GM23248 (cell line): ENCODE measurements at regions not wholly inside any gene's neighbourhood (a gene's known extent, or its start where the extent isn't known, plus 50 kb on each side); places are given as distances from the start of the nearest gene placed in this dataset.

Experiments
- DNase-seq: peaks from one replicate; pipeline ENCODE4 v3.0.0-alpha.2; 2015
- H2AFZ ChIP-seq: fragments of 200-600 bp; sonication (generic); 2 replicates; pipeline ENCODE4 v1.6.1; 2016; ENCODE audit warnings: antibody characterized with exemption
- H3F3A ChIP-seq: fragments of 200-600 bp; sonication (generic); 2 replicates; pipeline ENCODE4 v1.6.1; 2016; ENCODE audit warnings: mild to moderate bottlenecking, antibody characterized with exemption, mixed run types; ENCODE audit not compliant: insufficient read depth
- H3K27ac ChIP-seq: fragments of 200-600 bp; sonication (generic); 2 replicates; pipeline ENCODE4 v1.5.1; 2016; ENCODE audit warnings: mild to moderate bottlenecking
- H3K27me3 ChIP-seq: fragments of 200-600 bp; sonication (generic); replicated peaks from 2 replicates; pipeline ENCODE4 v1.6.1; 2016; ENCODE audit warnings: mild to moderate bottlenecking; ENCODE audit not compliant: insufficient read depth
- H3K36me3 ChIP-seq: fragments of 200-600 bp; sonication (generic); 2 replicates; pipeline ENCODE4 v1.6.1; 2016; ENCODE audit warnings: low read depth, mild to moderate bottlenecking
- H3K4me1 ChIP-seq: fragments of 200-600 bp; sonication (generic); 2 replicates; pipeline ENCODE4 v1.6.1; 2016; ENCODE audit warnings: mild to moderate bottlenecking; ENCODE audit not compliant: insufficient read depth
- H3K4me2 ChIP-seq: fragments of 200-600 bp; sonication (generic); one replicate; pipeline ENCODE4 v1.6.1; 2016; ENCODE audit warnings: mild to moderate bottlenecking; ENCODE audit not compliant: unreplicated experiment
- H3K4me3 ChIP-seq: fragments of 200-600 bp; sonication (generic); 2 replicates; pipeline ENCODE4 v1.5.1; 2016; ENCODE audit warnings: mild to moderate bottlenecking
- H3K79me2 ChIP-seq: fragments of 200-600 bp; sonication (generic); 2 replicates; pipeline ENCODE4 v1.6.1; 2016; ENCODE audit warnings: mild to moderate bottlenecking; ENCODE audit not compliant: insufficient read depth
- H3K9ac ChIP-seq: fragments of 200-600 bp; sonication (generic); 2 replicates; pipeline ENCODE4 v1.6.1; 2016; ENCODE audit warnings: mild to moderate bottlenecking
- H3K9me2 ChIP-seq: fragments of 200-600 bp; sonication (generic); 2 replicates; pipeline ENCODE4 v1.6.1; 2016; ENCODE audit warnings: mixed run types, mild to moderate bottlenecking, moderate library complexity; ENCODE audit not compliant: insufficient read depth
- H3K9me3 ChIP-seq: fragments of 200-600 bp; sonication (generic); one replicate; pipeline ENCODE4 v1.6.1; 2017; ENCODE audit warnings: low read depth
- H4K20me1 ChIP-seq: fragments of 200-600 bp; sonication (generic); 2 replicates; pipeline ENCODE4 v1.6.0; 2016; ENCODE audit not compliant: insufficient read depth
- EZH2 ChIP-seq: fragments of 200-600 bp; sonication (generic); IDR thresholded peaks from 2 replicates; pipeline ENCODE4 v1.6.1; 2018; ENCODE audit warnings: antibody characterized with exemption, mild to moderate bottlenecking; ENCODE audit not compliant: insufficient read depth, poor library complexity, severe bottlenecking
- EZH2phosphoT487 ChIP-seq: fragments of 200-600 bp; sonication (generic); IDR thresholded peaks from 2 replicates; pipeline ENCODE4 v1.6.1; 2018; ENCODE audit warnings: antibody characterized with exemption, moderate library complexity, mild to moderate bottlenecking, low read depth; ENCODE audit not compliant: insufficient read depth
- WGBS, 2 experiments: methylation state at CpG; one replicate each; pipeline ENCODE4 v1.1.6; 2015 to 2017; ENCODE audit warnings: low lambda C conversion rate in 2 of 2, low coverage in 1 of 2; ENCODE audit errors: missing lambda C conversion rate in 2 of 2; 5-methylcytosine and 5-hydroxymethylcytosine counted together
- in situ Hi-C: fragments of 300-500 bp; cut with MboI; formaldehyde crosslinking; loops from 2 replicates; pipeline ENCODE4 v1.15.0; 2020

GRCh38 chr13:58906329-58907007 lies 1257.3 kb downstream of the DIAPH3 start:
- TF ChIP-seq EZH2phosphoT487 (no peak), EZH2 (no peak)
- Histone ChIP-seq H3K27ac (no peak overlapping the region), H3K4me3 (no peak overlapping the region)

GRCh38 chr13:58907347-58907746 lies 1256.4 kb downstream of the DIAPH3 start:
- Histone ChIP-seq H3K27me3 (no peaks in the 10 kb centered on the region), H3K79me2 (no peaks in the 10 kb centered on the region), H3K9me3 (no peaks in the 10 kb centered on the region), H3K9ac (no peak overlapping the region), H3K4me2 (no peak overlapping the region), H3K27ac (no peak overlapping the region), H3K36me3 (no peaks in the 10 kb centered on the region), H3K4me1 (no peaks in the 10 kb centered on the region), H3K9me2 (no peaks in the 10 kb centered on the region), H2AFZ (no peak overlapping the region), H3F3A (no peaks in the 10 kb centered on the region), H3K4me3 (no peak overlapping the region), H4K20me1 (no peaks in the 10 kb centered on the region)
- no peak for DNase-seq
- in situ Hi-C loops, result no loop called here
- TF ChIP-seq EZH2phosphoT487 (no peak), EZH2 (no peak)

More at GRCh38 chr13:58906329-58907007, 1257.3 kb downstream of the DIAPH3 start:
- Histone ChIP-seq H3F3A (no peaks in the 10 kb centered on the region), H3K4me2 (no peak overlapping the region), H3K9me3 (no peaks in the 10 kb centered on the region), H3K36me3 (no peaks in the 10 kb centered on the region), H3K4me1 (no peaks in the 10 kb centered on the region), H3K27me3 (no peaks in the 10 kb centered on the region), H4K20me1 (no peaks in the 10 kb centered on the region), H3K9ac (no peak overlapping the region), H3K79me2 (no peaks in the 10 kb centered on the region), H2AFZ (no peak overlapping the region), H3K9me2 (no peaks in the 10 kb centered on the region)
- in situ Hi-C loops, result no loop called here
- WGBS, 2 experiments, result 32 to 36% methylated on average over 3 of the region's 3 CpGs
- no peak for DNase-seq

GRCh38 chr13:58908019-58908679 lies 1255.6 kb downstream of the DIAPH3 start:
- H3K36me3 ChIP-seq, result no peaks in the 10 kb centered on the region
- TF ChIP-seq EZH2 (no peak), EZH2phosphoT487 (no peak)
- in situ Hi-C loops, result no loop called here
- H3K9ac ChIP-seq, result no peak overlapping the region
- H3K4me2 ChIP-seq, result no peak overlapping the region
- no peak overlapping the region for H3K27ac ChIP-seq
- no peaks in the 10 kb centered on the region for H3K9me3 ChIP-seq
- no peaks in the 10 kb centered on the region for H3K79me2 ChIP-seq
- H3K9me2 ChIP-seq, result no peaks in the 10 kb centered on the region
- 0 to 2% methylated on average over 2 of the region's 2 CpGs for WGBS, 2 experiments
- no peak overlapping the region for H3K4me3 ChIP-seq
- H3K4me1 ChIP-seq, result no peaks in the 10 kb centered on the region
- no peaks in the 10 kb centered on the region for H3K27me3 ChIP-seq
- H4K20me1 ChIP-seq, result no peaks in the 10 kb centered on the region
- DNase-seq, result no peak
- no peak overlapping the region for H2AFZ ChIP-seq
- H3F3A ChIP-seq, result no peaks in the 10 kb centered on the region

GRCh38 chr13:58919551-58919950 lies 1244.2 kb downstream of the DIAPH3 start:
- Histone ChIP-seq H4K20me1 (no peaks in the 10 kb centered on the region), H3K27ac (no peak overlapping the region), H3K4me3 (no peak overlapping the region), H3K36me3 (no peaks in the 10 kb centered on the region), H3F3A (no peaks in the 10 kb centered on the region), H3K9me2 (no peaks in the 10 kb centered on the region), H3K79me2 (no peaks in the 10 kb centered on the region), H3K4me2 (no peak overlapping the region), H3K27me3 (no peaks in the 10 kb centered on the region), H2AFZ (no peak overlapping the region), H3K9me3 (no peaks in the 10 kb centered on the region), H3K9ac (no peak overlapping the region), H3K4me1 (no peaks in the 10 kb centered on the region)
- no peak for DNase-seq
- in situ Hi-C loops, result no loop called here
- no peak for TF ChIP-seq EZH2
- no peak for TF ChIP-seq EZH2phosphoT487
- WGBS, 2 experiments, result 42 to 48% methylated on average over 3 of the region's 3 CpGs
